ENCODE measurements at regions not wholly inside any gene's neighbourhood (a gene's known extent, or its start where the extent isn't known, plus 50 kb on each side); places are given as distances from the start of the nearest gene placed in this dataset.

GRCh38 chr9:87301371-87301770 lies 196.3 kb upstream of the DAPK1 start:
- no peak for DNase-seq
- ATAC-seq: no peak
- H3K36me3 ChIP-seq: no peaks in the 10 kb centered on the region

GRCh38 chr9:87305151-87305550 lies 192.5 kb upstream of the DAPK1 start:
- ATAC-seq: no peak
- TF ChIP-seq POLR2A (IDR thresholded peaks at IDR 0.05): no peak
- TF ChIP-seq CTCF (IDR thresholded peaks at IDR 0.05): no peak
- H3K27ac ChIP-seq: peak overlapping the region in 1 of 12 donors; percentile 18
- no peak overlapping the region for H3K4me3 ChIP-seq
- no peak for DNase-seq
- no peaks in the 10 kb centered on the region for H3K36me3 ChIP-seq
- peaks cover 0 to 9% (median 0%) of the 10 kb centered on the region in 12 donors for H3K4me1 ChIP-seq
- H3K9me3 ChIP-seq: no peaks in the 10 kb centered on the region
- 49 to 55% (median 52%) methylated on average over 7 of the region's 7 CpGs for WGBS, 4 donors
- intact Hi-C loops (cut with DNase I): no loop called here
- H3K27me3 ChIP-seq: peaks cover 0 to 3% (median 0%) of the 10 kb centered on the region in 9 donors

More at GRCh38 chr9:87301371-87301770, 196.3 kb upstream of the DAPK1 start:
- intact Hi-C loops (cut with DNase I): no loop called here
- Histone ChIP-seq H3K4me1 (peaks cover 0 to 9% (median 0%) of the 10 kb centered on the region in 12 donors), H3K4me3 (no peak overlapping the region), H3K9me3 (no peaks in the 10 kb centered on the region), H3K27ac (no peak overlapping the region), H3K27me3 (no peaks in the 10 kb centered on the region)
- no peak for TF ChIP-seq POLR2A (IDR thresholded peaks at IDR 0.05)
- no peak for TF ChIP-seq CTCF (IDR thresholded peaks at IDR 0.05)

- Histone ChIP-seq H3K36me3 (no peaks in the 10 kb centered on the region), H3K9me3 (no peaks in the 10 kb centered on the region), H3K4me3 (no peak overlapping the region), H3K4me1 (peaks cover 0 to 9% (median 0%) of the 10 kb centered on the region in 12 donors), H3K27me3 (peaks cover 0 to 3% (median 0%) of the 10 kb centered on the region in 9 donors), H3K27ac (no peak overlapping the region)
- 55 to 72% (median 67%) methylated on average over 3 of the region's 3 CpGs for WGBS, 4 donors
- intact Hi-C loops (cut with DNase I): no loop called here
- DNase-seq: no peak
- no peak for TF ChIP-seq CTCF (IDR thresholded peaks at IDR 0.05)
- TF ChIP-seq POLR2A (IDR thresholded peaks at IDR 0.05): no peak
- no peak for ATAC-seq
These were observed 191.7 kb upstream of the DAPK1 start for GRCh38 chr9:87306006-87306405.

- 70 to 91% (median 85%) methylated on average over 5 of the region's 5 CpGs for WGBS, 4 donors
- H3K9me3 ChIP-seq: peaks cover 0 to 2% (median 0%) of the 10 kb centered on the region in 12 donors
- no peaks in the 10 kb centered on the region for H3K36me3 ChIP-seq
- H3K27ac ChIP-seq: no peak overlapping the region
- DNase-seq (no peak), ATAC-seq (no peak)
- H3K4me1 ChIP-seq: peaks cover 0 to 9% (median 0%) of the 10 kb centered on the region in 12 donors
- H3K27me3 ChIP-seq: peaks cover 0 to 3% (median 0%) of the 10 kb centered on the region in 9 donors
- intact Hi-C loops (cut with DNase I): no loop called here
- no peak overlapping the region for H3K4me3 ChIP-seq
- no peak for TF ChIP-seq CTCF (IDR thresholded peaks at IDR 0.05)
- TF ChIP-seq POLR2A (IDR thresholded peaks at IDR 0.05): no peak
These were observed 189.8 kb upstream of the DAPK1 start for GRCh38 chr9:87307848-87308247.

Data from heart left ventricle (tissue), 16 donors.